SK-N-MC (cell line): ENCODE measurements at regions not wholly inside any gene's neighbourhood (a gene's known extent, or its start where the extent isn't known, plus 50 kb on each side); places are given as distances from the start of the nearest gene placed in this dataset.

Experiments
- EZH2 ChIP-seq: fragments of 200-600 bp; sonication (generic); IDR thresholded peaks from one replicate; pipeline ENCODE4 v1.6.1; 2017; ENCODE audit warnings: antibody characterized with exemption
- FOXP2 ChIP-seq: optimal IDR thresholded peaks from 2 replicates; pipeline ENCODE3; 2011; ENCODE audit warnings: mild to moderate bottlenecking, moderate library complexity; ENCODE audit not compliant: insufficient read depth; ENCODE audit errors: extremely low read length, control extremely low read depth
- POLR2AphosphoS5 ChIP-seq: IDR thresholded peaks from 2 replicates; pipeline ENCODE4 v1.6.1; 2012; ENCODE audit warnings: mild to moderate bottlenecking, low read depth, low read length, borderline replicate concordance

- TF ChIP-seq EZH2, result no peak
- TF ChIP-seq POLR2AphosphoS5, result no peak
- TF ChIP-seq FOXP2, result no peak
Measured at GRCh38 chrX:68915778-68916177, 87.0 kb downstream of the EFNB1 start.
